Stimulated activated naive B cell treated with anti-CD40 and anti-IgM and Interleukin-4, amounts not matched to agents 10 μg/mL and 1 μg/mL and 100 μg/mL, for 72 hours (primary cell): ENCODE measurements at regions not wholly inside any gene's neighbourhood (a gene's known extent, or its start where the extent isn't known, plus 50 kb on each side); places are given as distances from the start of the nearest gene placed in this dataset.
"Not testable (repeated sequence)": the region's sequence is repeated elsewhere in the genome, so short reads cannot be mapped to it uniquely, and the experiment has no call there.

Source experiments
- ATAC-seq, 2 donors: fragments of 150-1000 bp; cut with Tn5 transposase; replicated peaks; 2 replicates each; pipeline ENCODE4 v1.10.0; 2021; ENCODE audit warnings: moderate library complexity in 1 of 2
- DNase-seq: peaks from one replicate; pipeline ENCODE4 v3.0.0; 2021
- H3K27ac Mint-ChIP-seq: one replicate; pipeline ENCODE4 v1.8.0; 2022; ENCODE audit warnings: mild to moderate bottlenecking, mixed read lengths
- H3K27me3 Mint-ChIP-seq, 2 donors: one replicate each; pipeline ENCODE4 v1.8.0; 2022; ENCODE audit warnings: mixed read lengths in 2 of 2
- H3K36me3 Mint-ChIP-seq, 2 donors: one replicate each; pipeline ENCODE4 v1.8.0; 2022; ENCODE audit warnings: mixed read lengths in 2 of 2, mild to moderate bottlenecking in 1 of 2
- H3K4me1 Mint-ChIP-seq, 2 donors: one replicate each; pipeline ENCODE4 v1.8.0; 2022; ENCODE audit warnings: mixed read lengths in 2 of 2, mild to moderate bottlenecking in 1 of 2
- H3K4me3 Mint-ChIP-seq, 2 donors: one replicate each; pipeline ENCODE4 v1.8.0; 2022; ENCODE audit warnings: mild to moderate bottlenecking in 2 of 2, mixed read lengths in 2 of 2, moderate library complexity in 1 of 2
- H3K9me3 Mint-ChIP-seq, 2 donors: one replicate each; pipeline ENCODE4 v1.8.0; 2022; ENCODE audit warnings: mixed read lengths in 2 of 2, mild to moderate bottlenecking in 1 of 2

DNA sequence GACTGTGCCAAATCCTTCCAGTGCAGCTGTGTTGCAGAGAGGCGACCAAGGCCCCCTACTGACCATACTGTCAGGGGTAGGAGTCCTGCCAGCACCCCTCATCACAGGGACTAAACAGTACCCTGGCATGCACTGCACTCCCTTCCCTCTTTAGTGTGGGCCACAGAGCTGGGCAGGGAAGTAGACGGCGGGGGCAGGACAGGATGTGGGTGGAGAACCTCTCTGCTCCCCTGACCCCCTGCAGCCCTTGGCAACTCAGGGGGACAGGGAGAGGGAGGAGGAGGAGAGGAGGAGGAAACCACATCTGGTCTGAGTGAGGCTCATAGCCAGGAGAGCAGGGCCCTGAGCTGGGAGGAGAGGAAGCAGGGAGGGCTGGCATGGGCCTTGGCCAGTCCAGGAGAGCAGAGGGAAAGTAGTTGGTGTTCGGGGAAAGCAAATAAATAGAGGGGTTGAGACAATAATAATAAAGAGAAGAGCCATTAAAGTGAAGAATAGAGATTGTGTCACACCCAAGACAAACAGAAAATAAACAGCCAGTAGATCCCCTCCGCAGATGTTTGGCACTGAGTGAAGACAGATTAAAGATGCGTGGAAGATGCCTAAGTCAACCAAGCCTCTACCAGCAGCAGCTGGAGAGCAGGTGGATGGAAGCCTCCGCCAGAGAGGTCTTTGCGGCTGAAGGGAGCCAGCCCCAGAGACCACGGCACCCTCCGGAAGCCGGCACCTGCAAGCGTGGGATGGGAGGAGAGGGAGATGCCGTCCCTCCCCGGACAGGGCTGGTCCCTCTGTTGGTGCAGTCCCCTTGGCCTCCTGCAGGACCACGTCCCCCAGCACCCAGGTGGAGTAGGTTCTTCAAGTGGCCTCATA lies 61.5 kb downstream of the RPUSD4 start:
- Mint-ChIP-seq H3K27me3 (peaks cover 11 to 14% of the 10 kb centered on the region in 2 donors), H3K36me3 (peaks cover 0 to 1% of the 10 kb centered on the region in 2 donors), H3K9me3 (peaks cover 10 to 12% of the 10 kb centered on the region in 2 donors), H3K27ac (no peak overlapping the region), H3K4me3 (no peak overlapping the region), H3K4me1 (no peaks in the 10 kb centered on the region)
- no peak for DNase-seq
- no peak for ATAC-seq

DNA sequence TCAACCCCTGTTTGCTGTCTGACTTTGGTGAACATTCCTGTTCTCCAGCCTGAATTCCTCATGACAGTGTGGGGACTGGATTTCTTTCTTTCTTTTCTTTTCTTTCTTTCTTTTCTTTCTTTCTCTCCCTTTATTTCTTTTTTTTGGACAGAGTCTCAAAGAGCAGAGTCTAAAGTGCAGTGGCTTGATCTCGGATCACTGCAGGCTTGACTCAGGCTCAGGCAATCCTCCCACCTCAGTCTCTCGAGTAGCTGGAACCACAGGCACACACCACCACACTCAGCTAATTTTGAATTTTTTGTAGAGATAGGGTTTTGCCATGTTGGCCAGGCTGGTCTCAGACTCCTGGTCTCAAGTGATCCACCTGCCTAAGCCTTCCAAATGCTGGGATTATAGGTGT lies 63.1 kb downstream of the RPUSD4 start:
- H3K36me3 Mint-ChIP-seq = peaks cover 0 to 1% of the 10 kb centered on the region in 2 donors
- ATAC-seq (no peak), DNase-seq (no peak)
- no peak overlapping the region for H3K4me3 Mint-ChIP-seq
- H3K4me1 Mint-ChIP-seq = no peaks in the 10 kb centered on the region
- peaks cover 10 to 12% of the 10 kb centered on the region in 2 donors for H3K9me3 Mint-ChIP-seq
- peaks cover 9 to 11% of the 10 kb centered on the region in 2 donors for H3K27me3 Mint-ChIP-seq
- no peak overlapping the region for H3K27ac Mint-ChIP-seq

DNA sequence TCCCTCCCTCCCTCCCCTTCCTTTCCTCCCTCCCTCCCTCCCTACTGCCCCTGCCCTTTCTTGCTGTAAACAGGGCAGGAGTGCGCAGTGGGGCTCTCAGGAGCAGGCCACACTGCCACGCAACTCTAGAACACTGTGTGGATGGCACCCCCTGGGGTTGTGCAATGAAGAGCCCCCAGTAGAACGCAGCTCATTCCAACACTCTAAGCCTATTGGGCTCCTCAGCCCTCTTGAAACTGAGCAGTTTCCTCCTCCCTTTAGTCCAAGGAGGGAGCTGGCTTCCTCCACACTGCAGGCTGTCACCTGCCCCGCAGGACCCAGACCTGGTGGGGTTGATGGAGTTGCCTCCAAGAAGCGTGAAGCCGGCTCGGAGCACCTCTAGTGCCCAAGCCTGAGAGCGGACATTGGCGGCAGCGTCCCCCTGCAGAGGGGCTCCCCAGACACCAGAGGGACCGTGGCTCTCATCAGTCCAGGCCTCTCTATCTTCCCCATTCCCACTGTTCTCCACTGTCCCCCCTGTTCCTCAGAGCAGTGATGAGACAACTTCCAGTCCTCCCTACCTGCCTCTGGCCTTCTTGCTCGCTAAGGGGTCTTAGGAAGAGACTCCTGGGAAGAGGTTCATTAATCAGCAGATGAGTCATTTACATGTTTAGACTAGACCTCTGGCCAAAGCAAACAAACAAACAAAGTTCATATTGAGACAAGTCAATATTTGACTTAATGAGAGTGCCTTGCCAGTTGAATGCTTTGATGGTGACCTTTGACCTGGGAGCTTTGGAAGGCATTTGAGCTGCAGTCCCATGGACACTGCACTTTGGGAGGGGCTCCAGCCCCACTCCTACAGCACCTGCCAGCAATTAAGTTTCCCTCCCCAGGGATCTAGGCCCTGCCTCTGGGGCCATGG lies 64.0 kb downstream of the RPUSD4 start:
- DNase-seq (no peak), ATAC-seq (no peak)
- no peaks in the 10 kb centered on the region for H3K4me1 Mint-ChIP-seq
- H3K4me3 Mint-ChIP-seq = no peak overlapping the region
- peaks cover 10 to 11% of the 10 kb centered on the region in 2 donors for H3K9me3 Mint-ChIP-seq
- H3K36me3 Mint-ChIP-seq = peaks cover 0 to 1% of the 10 kb centered on the region in 2 donors
- H3K27ac Mint-ChIP-seq = no peak overlapping the region
- peaks cover 9 to 11% of the 10 kb centered on the region in 2 donors for H3K27me3 Mint-ChIP-seq

DNA sequence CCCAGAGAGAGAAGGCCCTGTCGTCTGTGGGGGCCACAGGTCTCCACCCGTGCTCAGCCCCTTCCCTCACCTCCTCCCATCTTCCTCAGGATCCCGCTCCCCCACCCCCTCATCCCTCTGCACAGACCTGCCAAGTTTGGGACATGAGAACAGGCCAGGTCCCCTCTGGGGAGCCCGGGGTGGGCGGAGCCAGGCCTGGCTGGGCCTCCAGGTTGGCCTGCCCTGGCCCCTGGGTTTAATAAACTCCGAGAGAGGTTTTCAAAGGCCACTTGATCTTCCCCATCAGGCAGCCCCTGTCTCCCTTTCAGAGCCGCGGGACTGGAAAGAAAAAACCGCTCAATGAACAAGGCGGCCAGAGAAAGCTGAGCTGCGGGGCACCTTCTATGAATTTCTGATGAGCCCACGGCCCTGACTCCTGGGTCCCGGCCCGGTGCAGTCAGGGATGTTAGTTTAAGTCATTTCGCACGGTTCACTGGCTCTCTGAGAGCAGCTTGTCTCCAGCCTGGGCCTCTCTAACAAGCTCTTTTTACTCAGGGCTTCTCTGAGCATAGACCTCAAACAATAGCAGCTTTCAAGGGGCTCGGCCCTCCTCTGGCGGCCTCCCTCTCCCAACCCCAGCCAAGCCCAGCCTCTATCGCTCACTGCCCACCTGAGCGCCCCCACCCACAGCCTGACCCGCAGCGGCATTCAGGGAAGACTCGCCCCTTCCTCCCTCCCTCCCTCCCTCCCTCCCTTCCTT lies 64.8 kb downstream of the RPUSD4 start:
- no peak for DNase-seq
- Mint-ChIP-seq H3K4me1 (no peaks in the 10 kb centered on the region), H3K27me3 (peaks cover 10 to 11% of the 10 kb centered on the region in 2 donors), H3K36me3 (no peaks in the 10 kb centered on the region), H3K27ac (no peak overlapping the region), H3K9me3 (peaks cover 3 to 6% of the 10 kb centered on the region in 2 donors), H3K4me3 (no peak overlapping the region)
- no peak for ATAC-seq

DNA sequence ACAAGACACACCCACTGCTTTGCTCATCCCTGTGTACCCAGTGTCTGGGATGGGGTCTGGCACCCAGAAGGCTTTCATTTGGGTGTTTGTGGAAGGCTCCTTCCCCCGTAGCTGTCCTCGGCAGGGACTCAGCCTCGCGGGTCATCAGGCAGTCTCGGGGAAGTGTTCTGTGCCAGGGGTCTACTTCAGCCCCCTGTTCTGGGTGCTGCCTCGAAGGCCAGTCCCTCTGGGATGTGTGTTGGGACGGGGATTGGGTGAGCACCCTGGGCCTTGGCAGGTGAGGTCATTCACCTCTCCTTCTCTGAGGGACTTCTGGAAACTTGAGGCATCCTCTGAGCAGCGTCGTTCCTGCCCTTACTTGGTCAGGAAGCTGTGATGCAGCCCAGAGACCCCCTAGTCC lies 65.5 kb downstream of the RPUSD4 start:
- no peak overlapping the region for H3K4me3 Mint-ChIP-seq
- DNase-seq (no peak), ATAC-seq (no peak)
- H3K4me1 Mint-ChIP-seq = no peaks in the 10 kb centered on the region
- H3K36me3 Mint-ChIP-seq = no peaks in the 10 kb centered on the region
- peaks cover 0 to 2% of the 10 kb centered on the region in 2 donors for H3K9me3 Mint-ChIP-seq
- no peak overlapping the region for H3K27ac Mint-ChIP-seq
- H3K27me3 Mint-ChIP-seq = peaks cover 16 to 17% of the 10 kb centered on the region in 2 donors

DNA sequence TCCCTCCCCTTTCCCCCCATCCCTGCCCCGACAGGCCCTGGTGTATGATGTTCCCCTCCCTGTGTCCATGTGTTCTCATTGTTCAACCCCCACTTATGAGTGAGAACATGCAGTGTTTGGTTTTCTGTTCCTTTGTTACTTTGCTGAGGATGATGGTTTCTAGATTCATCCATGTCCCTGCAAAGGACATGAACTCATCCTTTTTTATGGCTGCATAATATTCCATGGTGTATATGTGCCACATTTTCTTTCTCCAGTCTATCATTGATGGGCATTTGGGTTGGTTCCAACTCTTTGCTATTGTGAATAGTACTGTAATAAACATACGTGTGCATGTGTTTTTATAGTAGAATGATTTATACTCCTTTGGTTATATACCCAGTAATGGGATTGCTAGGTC lies 68.0 kb downstream of the RPUSD4 start:
- H3K9me3 Mint-ChIP-seq, H3K27ac Mint-ChIP-seq, H3K4me3 Mint-ChIP-seq, H3K36me3 Mint-ChIP-seq, DNase-seq, ATAC-seq, H3K4me1 Mint-ChIP-seq: not testable (repeated sequence)
- peaks cover 25 to 27% of the 10 kb centered on the region in 2 donors for H3K27me3 Mint-ChIP-seq

DNA sequence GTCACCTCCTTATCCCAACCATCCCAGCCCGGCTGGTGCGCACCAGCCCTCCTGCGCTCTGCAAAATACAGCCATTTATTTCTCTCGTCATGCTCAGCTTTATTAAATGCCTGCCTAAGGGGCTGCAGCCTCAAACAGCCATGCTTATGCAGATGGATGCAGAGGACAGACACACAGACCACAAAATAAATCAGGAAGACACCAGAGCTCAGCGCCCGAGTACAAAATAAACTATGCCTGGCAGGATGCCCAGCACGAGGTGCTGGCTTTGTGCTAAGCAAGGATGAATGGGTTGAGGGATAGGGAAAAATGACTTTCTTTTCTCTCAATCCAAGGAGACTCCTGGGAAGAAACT lies 70.5 kb downstream of the RPUSD4 start:
- Mint-ChIP-seq H3K36me3 (no peaks in the 10 kb centered on the region), H3K4me3 (no peak overlapping the region), H3K9me3 (peaks cover 0 to 2% of the 10 kb centered on the region in 2 donors), H3K27me3 (peaks cover 21 to 27% of the 10 kb centered on the region in 2 donors), H3K4me1 (no peaks in the 10 kb centered on the region), H3K27ac (no peak overlapping the region)
- DNase-seq (no peak), ATAC-seq (no peak)

DNA sequence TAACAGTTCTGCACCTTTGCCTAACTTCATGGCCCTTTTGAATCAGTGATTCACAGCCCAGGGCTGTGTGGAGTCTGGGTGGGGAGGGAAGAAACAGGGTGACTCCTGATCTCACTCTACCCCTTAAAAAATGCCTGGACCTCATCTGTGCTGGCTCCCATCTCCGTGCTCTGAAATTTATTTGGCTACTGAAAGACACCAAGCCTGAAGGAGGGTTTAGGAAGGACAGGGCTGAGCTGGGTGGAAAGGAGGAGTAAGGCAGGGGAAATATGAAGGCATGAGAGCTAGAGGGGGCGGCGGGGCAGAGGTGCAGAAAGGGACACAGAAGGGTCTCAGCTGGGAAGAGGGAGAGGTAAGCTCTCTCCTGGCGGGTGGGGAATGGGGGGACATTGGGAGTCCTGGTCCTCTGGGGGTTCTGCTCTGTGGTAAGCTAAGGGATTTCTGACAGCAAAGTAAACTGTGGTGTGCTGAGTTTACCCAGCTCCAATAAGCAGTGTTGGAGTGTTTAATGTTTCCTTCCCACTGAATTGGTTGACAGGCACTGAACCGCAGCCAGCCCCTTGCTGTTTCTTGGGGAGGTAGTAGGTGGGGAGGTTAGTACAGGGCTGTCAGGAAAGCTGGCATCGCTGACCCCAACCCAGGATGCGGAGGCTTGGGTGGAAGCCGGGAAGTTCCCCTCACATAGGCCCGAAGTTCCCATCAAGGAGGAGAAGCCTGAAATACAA lies 71.1 kb downstream of the RPUSD4 start:
- no peak for DNase-seq
- no peaks in the 10 kb centered on the region for H3K4me1 Mint-ChIP-seq
- H3K4me3 Mint-ChIP-seq = no peak overlapping the region
- H3K36me3 Mint-ChIP-seq = no peaks in the 10 kb centered on the region
- no peak for ATAC-seq
- peaks cover 0 to 2% of the 10 kb centered on the region in 2 donors for H3K9me3 Mint-ChIP-seq
- H3K27ac Mint-ChIP-seq = no peak overlapping the region
- peaks cover 23 to 27% of the 10 kb centered on the region in 2 donors for H3K27me3 Mint-ChIP-seq

DNA sequence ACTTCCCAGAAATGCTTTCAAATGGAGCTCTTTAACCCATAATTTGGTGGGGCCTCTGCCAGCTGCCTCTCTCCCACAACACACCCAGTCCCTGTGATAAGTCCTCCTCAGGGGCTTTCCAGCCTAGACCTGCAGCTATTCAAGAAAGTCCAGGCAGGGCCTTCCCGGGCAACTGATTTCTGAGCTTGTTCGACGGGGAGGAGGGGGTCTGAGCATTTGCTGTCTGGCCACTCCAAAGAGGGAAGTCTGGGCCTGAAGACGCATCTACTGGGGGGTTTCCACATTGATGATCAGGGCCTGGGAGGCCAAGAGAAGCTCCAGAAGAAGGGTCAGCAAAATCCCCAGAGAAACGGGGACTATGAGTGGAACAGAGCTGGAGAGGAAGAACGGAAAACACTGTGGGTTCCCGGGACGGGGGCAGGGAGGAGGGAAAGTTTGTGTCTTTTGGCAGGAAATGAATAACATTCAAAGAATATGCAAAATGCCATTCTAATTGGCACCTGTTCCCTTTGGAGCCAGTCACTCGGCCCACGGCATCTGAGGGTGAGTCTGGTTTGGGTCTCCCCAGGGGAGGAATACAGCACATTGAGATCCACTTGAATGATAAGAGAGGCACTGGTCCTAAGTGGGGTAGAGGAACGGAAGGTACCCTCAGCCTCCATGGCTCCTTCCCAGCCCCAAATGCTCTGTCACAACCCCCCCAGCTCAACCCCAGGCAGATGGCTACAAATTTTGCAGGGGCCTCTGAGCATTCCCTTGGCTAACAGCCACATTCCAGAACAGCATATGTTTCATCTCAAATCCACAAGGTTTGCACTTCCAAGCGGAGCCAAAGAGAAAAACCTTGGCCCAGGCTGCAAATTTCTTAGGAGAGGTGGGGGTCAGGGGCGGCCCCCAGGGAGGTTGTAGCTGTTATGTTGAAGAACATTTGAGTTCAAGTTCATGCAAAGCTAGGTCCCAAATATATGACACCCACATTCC lies 72.0 kb downstream of the RPUSD4 start:
- no peaks in the 10 kb centered on the region for H3K4me1 Mint-ChIP-seq
- no peak overlapping the region for H3K27ac Mint-ChIP-seq
- DNase-seq = no peak
- peaks cover 0 to 2% of the 10 kb centered on the region in 2 donors for H3K9me3 Mint-ChIP-seq
- no peaks in the 10 kb centered on the region for H3K36me3 Mint-ChIP-seq
- no peak for ATAC-seq
- H3K4me3 Mint-ChIP-seq = no peak overlapping the region
- peaks cover 25 to 27% of the 10 kb centered on the region in 2 donors for H3K27me3 Mint-ChIP-seq

DNA sequence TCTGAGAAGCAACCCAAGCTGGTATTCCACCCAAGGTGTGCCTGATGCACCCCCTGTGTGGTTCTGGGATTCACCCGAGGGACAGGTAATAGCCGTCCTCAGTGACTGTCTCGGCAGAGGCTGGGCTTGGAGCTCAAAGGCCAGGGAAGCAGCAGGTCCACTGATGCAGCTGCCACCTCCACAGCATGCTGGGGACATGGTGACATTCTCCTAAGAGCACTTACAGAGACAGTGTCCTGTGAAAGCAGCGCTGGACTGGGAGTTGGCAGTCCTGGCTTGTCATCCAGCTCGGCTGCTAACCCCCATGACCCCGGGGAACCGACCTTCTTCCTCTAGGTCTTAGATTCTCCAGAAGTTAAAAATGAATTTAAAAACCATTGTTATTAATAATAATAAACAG lies 72.8 kb downstream of the RPUSD4 start:
- Mint-ChIP-seq H3K9me3 (peaks cover 0 to 2% of the 10 kb centered on the region in 2 donors), H3K27ac (no peak overlapping the region), H3K36me3 (no peaks in the 10 kb centered on the region), H3K27me3 (peaks cover 25 to 31% of the 10 kb centered on the region in 2 donors), H3K4me3 (no peak overlapping the region), H3K4me1 (no peaks in the 10 kb centered on the region)
- ATAC-seq = no peak
- no peak for DNase-seq

DNA sequence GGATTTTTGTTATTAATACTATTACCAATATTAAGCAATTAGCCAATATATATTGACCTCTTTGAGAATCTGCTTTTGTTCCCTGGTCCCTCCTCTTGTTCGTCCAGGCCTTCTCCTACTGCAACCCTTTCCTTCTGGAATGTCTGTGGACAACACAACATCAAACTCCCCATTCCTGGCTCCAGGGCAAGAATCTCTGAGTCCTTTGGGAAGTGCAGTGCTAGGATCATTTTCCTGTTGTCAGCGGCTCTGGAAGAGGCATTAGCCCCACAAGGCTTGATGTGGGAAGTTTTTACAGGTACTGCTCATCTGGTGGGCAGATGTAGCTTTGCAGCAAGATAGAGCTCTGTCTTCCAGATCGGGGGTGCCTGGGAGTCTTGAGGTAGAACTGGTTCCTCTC lies 74.3 kb downstream of the RPUSD4 start:
- DNase-seq (no peak), ATAC-seq (no peak)
- Mint-ChIP-seq H3K9me3 (no peaks in the 10 kb centered on the region), H3K27ac (no peak overlapping the region), H3K4me3 (no peak overlapping the region), H3K4me1 (no peaks in the 10 kb centered on the region), H3K27me3 (peaks cover 25 to 41% of the 10 kb centered on the region in 2 donors), H3K36me3 (no peaks in the 10 kb centered on the region)

DNA sequence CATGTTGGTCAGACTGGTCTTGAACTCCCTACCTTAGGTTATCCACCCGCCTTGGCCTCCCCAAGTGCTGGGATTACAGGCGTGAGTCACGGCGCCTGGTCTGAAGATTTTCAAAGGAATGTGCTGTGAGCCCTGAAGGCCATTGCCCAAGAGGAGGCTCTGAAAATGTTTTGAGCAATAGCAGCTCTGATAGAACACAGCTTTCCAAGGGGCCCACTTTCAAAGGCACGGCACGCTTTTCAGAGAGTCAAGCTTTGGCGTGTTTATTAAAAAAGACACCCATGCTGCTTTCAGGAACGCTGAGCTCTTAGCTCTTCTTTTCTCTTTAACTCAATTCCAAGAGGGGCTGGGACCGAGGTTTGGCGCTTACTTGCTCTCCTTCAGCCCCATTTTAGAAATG lies 73.8 kb upstream of the CDON start:
- no peak for ATAC-seq
- Mint-ChIP-seq H3K27me3 (peaks cover 25 to 39% of the 10 kb centered on the region in 2 donors), H3K4me3 (no peak overlapping the region), H3K36me3 (no peaks in the 10 kb centered on the region), H3K9me3 (no peaks in the 10 kb centered on the region), H3K27ac (no peak overlapping the region), H3K4me1 (no peaks in the 10 kb centered on the region)
- DNase-seq = no peak
